HepG2 (cell line): ENCODE measurements at regions not wholly inside any gene's neighbourhood (a gene's known extent, or its start where the extent isn't known, plus 50 kb on each side); places are given as distances from the start of the nearest gene placed in this dataset.

Experiments used
- AKAP8 ChIP-seq: sonication (generic); formaldehyde crosslinking; IDR thresholded peaks from 2 replicates; pipeline ENCODE4 v1.5.1; 2020; ENCODE audit warnings: mild to moderate bottlenecking, missing genetic modification reagents
- CREBL2 ChIP-seq: sonication (generic); formaldehyde crosslinking; IDR thresholded peaks from 2 replicates; pipeline ENCODE4 v1.8.1; 2023; ENCODE audit warnings: missing genetic modification reagents, mild to moderate bottlenecking, borderline replicate concordance
- EZH2 ChIP-seq: conservative IDR thresholded peaks from 2 replicates; pipeline ENCODE4 v1.6.1; 2012; ENCODE audit warnings: mild to moderate bottlenecking, low read depth, low read length, moderate library complexity
- HHEX ChIP-seq: IDR thresholded peaks from 2 replicates; pipeline ENCODE4 v1.6.1; 2016; ENCODE audit warnings: control low read depth
- MED1 ChIP-seq: sonication (generic); formaldehyde crosslinking; IDR thresholded peaks from 2 replicates; pipeline ENCODE4 v1.4.0; 2020; ENCODE audit warnings: missing genetic modification reagents
- MTF2 ChIP-seq: sonication (generic); formaldehyde crosslinking; IDR thresholded peaks from 2 replicates; pipeline ENCODE4 v1.5.0; 2020; ENCODE audit warnings: missing genetic modification reagents, borderline replicate concordance
- MYC ChIP-seq: sonication (generic); formaldehyde crosslinking; IDR thresholded peaks from 2 replicates; pipeline ENCODE4 v1.9.0; 2021; ENCODE audit warnings: missing genetic modification reagents, borderline replicate concordance
- RAD51 ChIP-seq: fragments of 450-650 bp; IDR thresholded peaks from 2 replicates; pipeline ENCODE4 v1.6.1; 2016; ENCODE audit warnings: borderline replicate concordance
- SOX13 ChIP-seq, 3 experiments: fragments of 450-650 bp in 1 of 3; sonication (generic) in 1 of 3; formaldehyde crosslinking in 1 of 3; IDR thresholded peaks in 2 of 3; conservative IDR thresholded peaks in 1 of 3; 2 replicates each; pipeline versions ENCODE4 v1.5.0 to v1.6.1; 2016 to 2020; ENCODE audit warnings: antibody characterized with exemption in 1 of 3, mild to moderate bottlenecking in 1 of 3, missing compliant biosample characterization in 1 of 3, missing genetic modification reagents in 1 of 3, moderate library complexity in 1 of 3
- STAT6 ChIP-seq: sonication (generic); formaldehyde crosslinking; IDR thresholded peaks from 2 replicates; pipeline ENCODE4 v1.4.0; 2020; ENCODE audit warnings: missing genetic modification reagents, mild to moderate bottlenecking, borderline replicate concordance
- THAP7 ChIP-seq: sonication (generic); formaldehyde crosslinking; IDR thresholded peaks from 2 replicates; pipeline ENCODE4 v1.8.1; 2023; ENCODE audit warnings: mild to moderate bottlenecking, missing genetic modification reagents
- TMF1 ChIP-seq: sonication (generic); formaldehyde crosslinking; IDR thresholded peaks from 2 replicates; pipeline ENCODE4 v1.8.1; 2022; ENCODE audit warnings: low read depth, missing genetic modification reagents
- ZBTB8A ChIP-seq: sonication (generic); formaldehyde crosslinking; IDR thresholded peaks from 2 replicates; pipeline ENCODE4 v1.4.0; 2020; ENCODE audit warnings: mild to moderate bottlenecking, low read depth, missing genetic modification reagents, borderline replicate concordance
- ZNF33A ChIP-seq: sonication (generic); formaldehyde crosslinking; IDR thresholded peaks from 2 replicates; pipeline ENCODE4 v1.5.1; 2020; ENCODE audit warnings: missing genetic modification reagents, mild to moderate bottlenecking, moderate library complexity, borderline replicate concordance
- ZNF343 ChIP-seq: sonication (generic); formaldehyde crosslinking; IDR thresholded peaks from 2 replicates; pipeline ENCODE4 v1.4.0; 2020; ENCODE audit warnings: mild to moderate bottlenecking, missing genetic modification reagents
- ZNF546 ChIP-seq: sonication (generic); formaldehyde crosslinking; conservative IDR thresholded peaks from 2 replicates; pipeline ENCODE4 v1.8.1; 2023; ENCODE audit warnings: mild to moderate bottlenecking, missing genetic modification reagents
- ZNF772 ChIP-seq: sonication (generic); formaldehyde crosslinking; IDR thresholded peaks from 2 replicates; pipeline ENCODE4 v1.5.0; 2020; ENCODE audit warnings: mild to moderate bottlenecking, missing genetic modification reagents
- ZNF800 ChIP-seq: sonication (generic); formaldehyde crosslinking; IDR thresholded peaks from 2 replicates; pipeline ENCODE4 v1.4.0; 2020; ENCODE audit warnings: missing genetic modification reagents
- ZUFSP ChIP-seq: sonication (generic); formaldehyde crosslinking; IDR thresholded peaks from 2 replicates; pipeline ENCODE4 v1.9.0; 2021; ENCODE audit warnings: missing genetic modification reagents, mild to moderate bottlenecking, borderline replicate concordance

- TF ChIP-seq ZNF33A (CRISPR knock-in tag), result no peak
- no peak for TF ChIP-seq CREBL2 (CRISPR knock-in tag)
- no peak for TF ChIP-seq MTF2 (CRISPR knock-in tag)
- no peak for TF ChIP-seq RAD51
- TF ChIP-seq THAP7, result no peak; the same call in 1 of the 2 replicates
- no peak for TF ChIP-seq ZBTB8A
- no peak for TF ChIP-seq TMF1 (CRISPR knock-in tag)
- TF ChIP-seq AKAP8 (CRISPR knock-in tag), result no peak
- TF ChIP-seq MED1, result no peak; the same call in 1 of the 2 replicates
- no peak for TF ChIP-seq ZNF772 (CRISPR knock-in tag)
- no peak for TF ChIP-seq ZNF343 (CRISPR knock-in tag)
- TF ChIP-seq ZUFSP (CRISPR knock-in tag), result no peak
- peak; percentile 50; the same call in 1 of the 2 replicates for TF ChIP-seq MYC (CRISPR knock-in tag)
- no peak for TF ChIP-seq EZH2
- TF ChIP-seq ZNF546 (CRISPR knock-in tag), result no peak
- TF ChIP-seq STAT6, result no peak
- TF ChIP-seq HHEX (CRISPR knock-in tag), result no peak
- no peak for TF ChIP-seq SOX13 (IDR thresholded peaks at IDR 0.05)
- TF ChIP-seq SOX13 (CRISPR knock-in tag; conservative IDR thresholded peaks at IDR 0.05 in 1 of 2, IDR thresholded peaks at IDR 0.05 in 1 of 2), result no peak
- no peak; the same call in 1 of the 2 replicates for TF ChIP-seq ZNF800 (CRISPR knock-in tag)
Observed at GRCh38 chr15:62389885-62390790, 225.1 kb upstream of the C2CD4B start, which contains the start of gene TLN2 (continued).
